Endothelial cell of umbilical vein (primary cell): ENCODE measurements at regions not wholly inside any gene's neighbourhood (a gene's known extent, or its start where the extent isn't known, plus 50 kb on each side); places are given as distances from the start of the nearest gene placed in this dataset.

ENCODE experiments used
- BruUV-seq: library from RNA; stranded (reverse); fragments of 400-500 nt; replicated peaks from 2 replicates; lab custom pipeline; 2021; lab: Mats Ljungman, UMichigan
- CTCF ChIA-PET: fragments of 300-600, 350-600 bp; sonication (Branson Sonifier 250); formaldehyde crosslinking; loops from one replicate; lab custom pipeline; 2021; ENCODE audit warnings: antibody characterized with exemption, inconsistent platforms; lab: Charles Lee
- POLR2A ChIA-PET: fragments of 300-600, 350-600 bp; sonication (Branson Sonifier 250); formaldehyde crosslinking; loops from one replicate; lab custom pipeline; 2021; ENCODE audit warnings: antibody characterized with exemption, inconsistent platforms; lab: Charles Lee
- DNase-seq: peaks from one replicate; pipeline ENCODE4 v3.0.0-alpha.2; 2011; ENCODE audit warnings: low read depth, low spot score
- FAIRE-seq: peaks from 2 replicates; lab custom pipeline; 2011; peaks lifted over from hg19 to GRCh38; lab: Jason Lieb, UNC
- H2AFZ ChIP-seq: 2 replicates; pipeline ENCODE4 v1.6.0; 2012; ENCODE audit warnings: low read depth, low read length, control low read depth, inconsistent platforms
- H3K27ac ChIP-seq: 2 replicates; pipeline ENCODE4 v1.5.1; 2011; ENCODE audit warnings: low read depth, mild to moderate bottlenecking, control low read depth, low read length, moderate library complexity; ENCODE audit not compliant: insufficient read depth
- H3K27me3 ChIP-seq, 2 experiments: 2 replicates each; pipeline versions ENCODE4 v1.6.0 to v1.6.1; 2011; ENCODE audit warnings: low read length in 2 of 2, mixed read lengths in 1 of 2; ENCODE audit not compliant: control insufficient read depth in 2 of 2, insufficient read depth in 2 of 2
- H3K36me3 ChIP-seq, 2 experiments: 2 replicates in 1 of 2; 3 replicates in 1 of 2; pipeline ENCODE4 v1.5.1; 2011; ENCODE audit warnings: low read length in 2 of 2, mild to moderate bottlenecking in 1 of 2, moderate library complexity in 1 of 2; ENCODE audit not compliant: control insufficient read depth in 2 of 2, insufficient read depth in 2 of 2; ENCODE audit errors: extremely low read depth in 1 of 2
- H3K4me1 ChIP-seq: 3 replicates; pipeline ENCODE4 v1.5.1; 2011; ENCODE audit warnings: mild to moderate bottlenecking, low read length; ENCODE audit not compliant: control insufficient read depth, insufficient read depth; ENCODE audit errors: extremely low read depth
- H3K4me2 ChIP-seq: 2 replicates; pipeline ENCODE4 v1.6.1; 2011; ENCODE audit warnings: low read length, control low read depth, mixed read lengths; ENCODE audit not compliant: insufficient read depth
- H3K4me3 ChIP-seq, 3 experiments: fragments of 200-600 bp in 1 of 3; sonication (generic), shearing (Covaris generic) in 1 of 3; replicated peaks in 1 of 3; 2 replicates each; pipeline ENCODE4 v1.5.1; 2011 to 2016; ENCODE audit warnings: control low read depth in 3 of 3, low read length in 3 of 3, mild to moderate bottlenecking in 2 of 3, inconsistent platforms in 1 of 3, low read depth in 1 of 3, moderate library complexity in 1 of 3; ENCODE audit not compliant: insufficient read depth in 1 of 3
- H3K79me2 ChIP-seq: 2 replicates; pipeline ENCODE4 v1.6.0; 2012; ENCODE audit warnings: low read length, inconsistent platforms; ENCODE audit not compliant: control insufficient read depth, insufficient read depth
- H3K9ac ChIP-seq: replicated peaks from 2 replicates; pipeline ENCODE3; 2011; ENCODE audit warnings: low read length, control low read depth; ENCODE audit not compliant: insufficient read depth; ENCODE audit errors: extremely low read depth
- H3K9me1 ChIP-seq: replicated peaks from 3 replicates; pipeline ENCODE4 v1.6.0; 2011; ENCODE audit warnings: mild to moderate bottlenecking, low read length; ENCODE audit not compliant: control insufficient read depth, insufficient read depth; ENCODE audit errors: extremely low read depth
- H3K9me3 ChIP-seq: replicated peaks from 2 replicates; pipeline ENCODE4 v1.5.1; 2012; ENCODE audit warnings: low read length, inconsistent platforms; ENCODE audit not compliant: control insufficient read depth, insufficient read depth
- H4K20me1 ChIP-seq: replicated peaks from 2 replicates; pipeline ENCODE3; 2011; ENCODE audit warnings: mild to moderate bottlenecking, low read length; ENCODE audit not compliant: control insufficient read depth, insufficient read depth; ENCODE audit errors: extremely low read depth
- EZH2 ChIP-seq: IDR thresholded peaks from 2 replicates; pipeline ENCODE4 v1.6.1; 2012; ENCODE audit warnings: borderline replicate concordance, low read depth, mild to moderate bottlenecking, moderate library complexity, low read length, inconsistent platforms; ENCODE audit not compliant: severe bottlenecking
- FOS ChIP-seq: IDR thresholded peaks from 2 replicates; pipeline ENCODE4 v1.6.1; 2011; ENCODE audit warnings: mild to moderate bottlenecking, low read length, moderate library complexity, borderline replicate concordance; ENCODE audit not compliant: insufficient read depth
- GATA2 ChIP-seq: IDR thresholded peaks from 2 replicates; pipeline ENCODE4 v1.7.0; 2011; ENCODE audit warnings: low read depth, mild to moderate bottlenecking, moderate library complexity, mixed read lengths, low read length; ENCODE audit not compliant: insufficient read length, insufficient read depth
- JUN ChIP-seq: IDR thresholded peaks from 2 replicates; pipeline ENCODE4 v1.6.1; 2011; ENCODE audit warnings: borderline replicate concordance, low read depth; ENCODE audit not compliant: insufficient read length, insufficient read depth
- MAX ChIP-seq: IDR thresholded peaks from 2 replicates; pipeline ENCODE4 v1.6.1; 2011; ENCODE audit not compliant: insufficient read depth, insufficient read length
- POLR2A ChIP-seq: IDR thresholded peaks from 2 replicates; pipeline ENCODE4 v1.6.1; 2012; ENCODE audit warnings: low read depth, mild to moderate bottlenecking, control low read depth, low read length
- POLR2AphosphoS5 ChIP-seq: IDR thresholded peaks from 2 replicates; pipeline ENCODE4 v1.6.1; 2012; ENCODE audit warnings: low read depth, mild to moderate bottlenecking, control low read depth, low read length, moderate library complexity; ENCODE audit not compliant: insufficient read depth
- dilution Hi-C: fragments of 300-500 bp; cut with MboI; formaldehyde crosslinking; loops from one replicate; pipeline ENCODE4 v1.15.0; 2019; ENCODE audit warnings: low sequenced_read_pairs; ENCODE audit not compliant: extremely low pct_ligation_motif_present
- intact Hi-C: fragments of 100-400 bp; cut with micrococcal nuclease; formaldehyde crosslinking; loops from one replicate; pipeline ENCODE4 v1.10.0; 2022
- TF ChIP-seq, protein P1 (sequence below), 2 donors: IDR thresholded peaks; 1 replicate in 1 of 2; 2 replicates in 1 of 2; pipeline ENCODE4 v1.5.1; 2011; ENCODE audit warnings: low read length in 2 of 2, mild to moderate bottlenecking in 2 of 2, moderate library complexity in 2 of 2, control low read depth in 1 of 2, inconsistent platforms in 1 of 2, low read depth in 1 of 2; ENCODE audit not compliant: insufficient read depth in 1 of 2; ENCODE audit errors: extremely low read depth in 1 of 2

DNA sequence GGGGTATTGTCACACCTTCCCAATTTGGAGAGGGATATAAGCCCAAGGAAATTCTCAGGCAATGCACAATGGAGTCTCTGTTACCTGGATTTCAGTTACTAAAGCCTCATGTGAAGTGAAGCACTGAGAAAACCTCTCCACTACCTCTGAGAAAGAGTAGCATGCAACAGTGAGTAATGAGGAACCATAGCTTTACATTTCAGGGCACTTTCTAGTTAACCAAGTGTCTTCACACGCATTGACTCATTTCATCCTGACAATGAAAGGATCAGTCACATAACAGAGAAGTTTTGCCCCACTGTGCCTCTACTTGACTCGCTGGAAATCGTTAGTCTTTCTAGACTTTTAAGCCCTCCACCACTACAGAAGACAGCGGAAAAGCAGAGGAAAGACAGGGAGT is 86.2 kb upstream of the ARID1B start:
- no TSS peak for BruUV-seq
- FAIRE-seq (no peak), DNase-seq (no peak)
- Histone ChIP-seq H3K9me1 (no peaks in the 10 kb centered on the region), H3K36me3 (no peaks in the 10 kb centered on the region), H3K4me3 (no peak overlapping the region), H3K4me1 (peaks cover 8% of the 10 kb centered on the region), H4K20me1 (no peaks in the 10 kb centered on the region), H3K9me3 (no peaks in the 10 kb centered on the region), H3K4me2 (no peak overlapping the region), H3K79me2 (no peaks in the 10 kb centered on the region), H3K9ac (no peak overlapping the region), H2AFZ (no peak overlapping the region), H3K27ac (no peak overlapping the region), H3K27me3 (peaks cover 2% of the 10 kb centered on the region in 2 experiments)
- CTCF ChIA-PET, result no interaction called here
- TF ChIP-seq, protein P1, sequence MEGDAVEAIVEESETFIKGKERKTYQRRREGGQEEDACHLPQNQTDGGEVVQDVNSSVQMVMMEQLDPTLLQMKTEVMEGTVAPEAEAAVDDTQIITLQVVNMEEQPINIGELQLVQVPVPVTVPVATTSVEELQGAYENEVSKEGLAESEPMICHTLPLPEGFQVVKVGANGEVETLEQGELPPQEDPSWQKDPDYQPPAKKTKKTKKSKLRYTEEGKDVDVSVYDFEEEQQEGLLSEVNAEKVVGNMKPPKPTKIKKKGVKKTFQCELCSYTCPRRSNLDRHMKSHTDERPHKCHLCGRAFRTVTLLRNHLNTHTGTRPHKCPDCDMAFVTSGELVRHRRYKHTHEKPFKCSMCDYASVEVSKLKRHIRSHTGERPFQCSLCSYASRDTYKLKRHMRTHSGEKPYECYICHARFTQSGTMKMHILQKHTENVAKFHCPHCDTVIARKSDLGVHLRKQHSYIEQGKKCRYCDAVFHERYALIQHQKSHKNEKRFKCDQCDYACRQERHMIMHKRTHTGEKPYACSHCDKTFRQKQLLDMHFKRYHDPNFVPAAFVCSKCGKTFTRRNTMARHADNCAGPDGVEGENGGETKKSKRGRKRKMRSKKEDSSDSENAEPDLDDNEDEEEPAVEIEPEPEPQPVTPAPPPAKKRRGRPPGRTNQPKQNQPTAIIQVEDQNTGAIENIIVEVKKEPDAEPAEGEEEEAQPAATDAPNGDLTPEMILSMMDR (IDR thresholded peaks at IDR 0.05; ENCODE audit: extremely low read depth in 1 of 2, insufficient read depth in 1 of 2, low read depth in 1 of 2, low read length in 2 of 2), result no peak
- no peak for TF ChIP-seq POLR2A
- no peak for TF ChIP-seq EZH2
- TF ChIP-seq JUN, result no peak
- no peak for TF ChIP-seq MAX
- TF ChIP-seq GATA2, result no peak
- TF ChIP-seq FOS, result no peak
- no peak for TF ChIP-seq POLR2AphosphoS5
- dilution Hi-C loops (no loop called here), intact Hi-C loops (no loop called here)
- POLR2A ChIA-PET, result no interaction called here
